ENCODE measurements at regions not wholly inside any gene's neighbourhood (a gene's known extent, or its start where the extent isn't known, plus 50 kb on each side); places are given as distances from the start of the nearest gene placed in this dataset.

- no peaks in the 10 kb centered on the region for H3K4me1 Mint-ChIP-seq
- H3K4me3 ChIP-seq (ENCODE audit: low read length), result no peak overlapping the region
- no peak overlapping the region for H3K27ac Mint-ChIP-seq
- no peaks in the 10 kb centered on the region for H3K27me3 Mint-ChIP-seq (ENCODE audit: insufficient read depth)
- no peak overlapping the region for H3K4me3 Mint-ChIP-seq
- 92 to 93% methylated on average over 3 to 6 of the region's 6 CpGs for WGBS, 2 experiments (ENCODE audit: insufficient coverage in 1 of 2, insufficient read length in 1 of 2)
- no peaks in the 10 kb centered on the region for H3K27me3 ChIP-seq (ENCODE audit: control insufficient read depth, insufficient read depth, low read length, poor library complexity, severe bottlenecking)
- H3K4me1 ChIP-seq (ENCODE audit: control insufficient read depth, insufficient read depth, low read length), result no peaks in the 10 kb centered on the region
- no peak for DNase-seq
- H3K36me3 Mint-ChIP-seq (ENCODE audit: low read depth), result no peaks in the 10 kb centered on the region
- no peak overlapping the region for H3K9ac ChIP-seq (ENCODE audit: extremely low read depth, low read length, poor library complexity, severe bottlenecking)
- no peaks in the 10 kb centered on the region for H3K9me3 Mint-ChIP-seq
- no peak overlapping the region for H3K27ac ChIP-seq (ENCODE audit: low read depth, low read length)
- no peak for TF ChIP-seq CTCF (conservative IDR thresholded peaks at IDR 0.05)
- no peaks in the 10 kb centered on the region for H3K9me3 ChIP-seq (ENCODE audit: control insufficient read depth, low read length)
- H3K36me3 ChIP-seq (ENCODE audit: control insufficient read depth, insufficient read depth, low read length), result no peaks in the 10 kb centered on the region
These were observed 71.6 kb upstream of the RNU6ATAC start for GRCh38 chr9:134236001-134236421.

- no peak for DNase-seq
- no peak overlapping the region for H3K9ac ChIP-seq (ENCODE audit: extremely low read depth, low read length, poor library complexity, severe bottlenecking)
- H3K4me1 ChIP-seq (ENCODE audit: control insufficient read depth, insufficient read depth, low read length), result no peaks in the 10 kb centered on the region
- no peaks in the 10 kb centered on the region for H3K9me3 Mint-ChIP-seq
- H3K4me3 Mint-ChIP-seq, result no peak overlapping the region
- H3K36me3 Mint-ChIP-seq (ENCODE audit: low read depth), result no peaks in the 10 kb centered on the region
- TF ChIP-seq CTCF (conservative IDR thresholded peaks at IDR 0.05), result no peak
- no peaks in the 10 kb centered on the region for H3K36me3 ChIP-seq (ENCODE audit: control insufficient read depth, insufficient read depth, low read length)
- H3K4me1 Mint-ChIP-seq, result no peaks in the 10 kb centered on the region
- H3K27ac ChIP-seq (ENCODE audit: low read depth, low read length), result no peak overlapping the region
- no peaks in the 10 kb centered on the region for H3K27me3 Mint-ChIP-seq (ENCODE audit: insufficient read depth)
- 79 to 87% methylated on average over 4 to 13 of the region's 13 CpGs for WGBS, 2 experiments (ENCODE audit: insufficient coverage in 1 of 2, insufficient read length in 1 of 2)
- no peak overlapping the region for H3K4me3 ChIP-seq (ENCODE audit: low read length)
- H3K27ac Mint-ChIP-seq, result no peak overlapping the region
- no peaks in the 10 kb centered on the region for H3K27me3 ChIP-seq (ENCODE audit: control insufficient read depth, insufficient read depth, low read length, poor library complexity, severe bottlenecking)
- no peaks in the 10 kb centered on the region for H3K9me3 ChIP-seq (ENCODE audit: control insufficient read depth, low read length)
These were observed 72.7 kb upstream of the RNU6ATAC start for GRCh38 chr9:134236935-134237629.

GRCh38 chr9:134237630-134238265, 73.4 kb upstream of the RNU6ATAC start:
- no peak overlapping the region for H3K27ac ChIP-seq (ENCODE audit: low read depth, low read length)
- Mint-ChIP-seq H3K4me3 (no peak overlapping the region), H3K4me1 (no peaks in the 10 kb centered on the region), H3K36me3 (ENCODE audit: low read depth) (no peaks in the 10 kb centered on the region), H3K27me3 (ENCODE audit: insufficient read depth) (no peaks in the 10 kb centered on the region), H3K27ac (no peak overlapping the region), H3K9me3 (no peaks in the 10 kb centered on the region)
- WGBS, 2 experiments (ENCODE audit: insufficient coverage in 1 of 2, insufficient read length in 1 of 2), result 86 to 91% methylated on average over 1 to 17 of the region's 17 CpGs
- no peaks in the 10 kb centered on the region for H3K9me3 ChIP-seq (ENCODE audit: control insufficient read depth, low read length)
- no peaks in the 10 kb centered on the region for H3K27me3 ChIP-seq (ENCODE audit: control insufficient read depth, insufficient read depth, low read length, poor library complexity, severe bottlenecking)
- TF ChIP-seq CTCF (conservative IDR thresholded peaks at IDR 0.05), result no peak
- H3K4me1 ChIP-seq (ENCODE audit: control insufficient read depth, insufficient read depth, low read length), result no peaks in the 10 kb centered on the region
- no peak overlapping the region for H3K9ac ChIP-seq (ENCODE audit: extremely low read depth, low read length, poor library complexity, severe bottlenecking)
- no peak for DNase-seq
- H3K36me3 ChIP-seq (ENCODE audit: control insufficient read depth, insufficient read depth, low read length), result no peaks in the 10 kb centered on the region
- no peak overlapping the region for H3K4me3 ChIP-seq (ENCODE audit: low read length)
